Uterus (tissue), 3 donors: ENCODE measurements at regions not wholly inside any gene's neighbourhood (a gene's known extent, or its start where the extent isn't known, plus 50 kb on each side); places are given as distances from the start of the nearest gene placed in this dataset.

ENCODE experiments used
- DNase-seq, 2 donors: peaks; one replicate each; pipeline ENCODE4 v3.0.0-alpha.2; 2019 to 2020
- H3K27ac ChIP-seq, 2 donors: fragments of 200-600 bp; sonication (generic); 1 replicate in 1 of 2; 2 replicates in 1 of 2; pipeline ENCODE4 v1.5.1; 2016 to 2018
- H3K27me3 ChIP-seq, 2 donors: fragments of 200-600 bp; sonication (generic); one replicate each; pipeline ENCODE4 v1.5.1; 2018 to 2019; ENCODE audit warnings: control low read depth in 1 of 2
- H3K36me3 ChIP-seq, 2 donors: fragments of 200-600 bp; sonication (generic); one replicate each; pipeline ENCODE4 v1.5.1; 2019; ENCODE audit warnings: control low read depth in 1 of 2
- H3K4me1 ChIP-seq, 2 donors: fragments of 200-600 bp; sonication (generic); one replicate each; pipeline ENCODE4 v1.5.1; 2018 to 2019; ENCODE audit warnings: control low read depth in 1 of 2
- H3K4me3 ChIP-seq, 2 donors: fragments of 200-600 bp; sonication (generic); 1 replicate in 1 of 2; 2 replicates in 1 of 2; pipeline ENCODE4 v1.5.1; 2018 to 2019; ENCODE audit warnings: mild to moderate bottlenecking in 1 of 2
- H3K9me3 ChIP-seq, 2 donors: fragments of 200-600 bp; sonication (generic); one replicate each; pipeline ENCODE4 v1.5.1; 2019; ENCODE audit warnings: control low read depth in 1 of 2
- CTCF ChIP-seq, 4 experiments: fragments of 200-600 bp in 2 of 4; fragments of 450-650 bp in 2 of 4; sonication (generic) in 2 of 4; IDR thresholded peaks; one replicate each; pipeline ENCODE4 v1.5.1; 2016 to 2019; ENCODE audit warnings: antibody characterized with exemption in 4 of 4, mild to moderate bottlenecking in 2 of 4, moderate library complexity in 1 of 4
- POLR2A ChIP-seq, 2 donors: fragments of 450-650 bp; IDR thresholded peaks; one replicate each; pipeline ENCODE4 v1.6.1; 2016; ENCODE audit warnings: antibody characterized with exemption in 2 of 2, mild to moderate bottlenecking in 1 of 2, moderate library complexity in 1 of 2
- intact Hi-C: fragments of 100-400 bp; cut with DNase I; formaldehyde crosslinking; loops from one replicate; pipeline ENCODE4 v1.15.1; 2023; ENCODE audit warnings: low total_unique reads
- donor health status: DM: yes; HTN: yes; CAD: no.

- DNase-seq, result no peak
- H3K9me3 ChIP-seq, result no peaks in the 10 kb centered on the region
- H3K27me3 ChIP-seq, result no peaks in the 10 kb centered on the region
- H3K36me3 ChIP-seq, result no peaks in the 10 kb centered on the region
- intact Hi-C loops, result no loop called here
- H3K27ac ChIP-seq, result no peak overlapping the region
- peaks cover 0 to 3% of the 10 kb centered on the region in 2 donors for H3K4me1 ChIP-seq
- no peak overlapping the region for H3K4me3 ChIP-seq
- TF ChIP-seq POLR2A (IDR thresholded peaks at IDR 0.05) (no peak), CTCF (IDR thresholded peaks at IDR 0.05) (no peak)
Observed at GRCh38 chr5:171627936-171628632, 157.5 kb upstream of the SMIM23 start.

GRCh38 chr5:171628633-171628974 lies 157.0 kb upstream of the SMIM23 start:
- H3K27ac ChIP-seq, result no peak overlapping the region

GRCh38 chr5:171629221-171629620 lies 156.4 kb upstream of the SMIM23 start:
- Histone ChIP-seq H3K4me1 (peaks cover 0 to 3% of the 10 kb centered on the region in 2 donors), H3K27ac (no peak overlapping the region), H3K4me3 (no peak overlapping the region), H3K27me3 (no peaks in the 10 kb centered on the region), H3K9me3 (no peaks in the 10 kb centered on the region), H3K36me3 (no peaks in the 10 kb centered on the region)
- TF ChIP-seq CTCF (IDR thresholded peaks at IDR 0.05) (no peak), POLR2A (IDR thresholded peaks at IDR 0.05) (no peak)
- no peak for DNase-seq
- intact Hi-C loops, result no loop called here

More at GRCh38 chr5:171628633-171628974, 157.0 kb upstream of the SMIM23 start:
- Histone ChIP-seq H3K4me3 (no peak overlapping the region), H3K36me3 (no peaks in the 10 kb centered on the region), H3K4me1 (peaks cover 0 to 3% of the 10 kb centered on the region in 2 donors), H3K9me3 (no peaks in the 10 kb centered on the region), H3K27me3 (no peaks in the 10 kb centered on the region)
- no peak for DNase-seq
- intact Hi-C loops, result no loop called here
- TF ChIP-seq POLR2A (IDR thresholded peaks at IDR 0.05) (no peak), CTCF (IDR thresholded peaks at IDR 0.05) (no peak)

GRCh38 chr5:171629628-171630349 lies 155.8 kb upstream of the SMIM23 start:
- Histone ChIP-seq H3K9me3 (no peaks in the 10 kb centered on the region), H3K27ac (no peak overlapping the region), H3K4me3 (no peak overlapping the region), H3K27me3 (no peaks in the 10 kb centered on the region), H3K4me1 (peaks cover 0 to 3% of the 10 kb centered on the region in 2 donors), H3K36me3 (no peaks in the 10 kb centered on the region)
- TF ChIP-seq POLR2A (IDR thresholded peaks at IDR 0.05) (no peak), CTCF (IDR thresholded peaks at IDR 0.05) (peak; percentile 41 to 51 (median 46))
- intact Hi-C loops, result no loop called here
- DNase-seq, result peak in 1 of 2 donors; percentile 50

- H3K27me3 ChIP-seq, result no peaks in the 10 kb centered on the region
- intact Hi-C loops, result no loop called here
- H3K4me1 ChIP-seq, result peaks cover 0 to 3% of the 10 kb centered on the region in 2 donors
- TF ChIP-seq POLR2A (IDR thresholded peaks at IDR 0.05) (no peak), CTCF (IDR thresholded peaks at IDR 0.05) (no peak)
- no peaks in the 10 kb centered on the region for H3K9me3 ChIP-seq
- no peak overlapping the region for H3K4me3 ChIP-seq
- no peak for DNase-seq
- no peak overlapping the region for H3K27ac ChIP-seq
- H3K36me3 ChIP-seq, result no peaks in the 10 kb centered on the region
Observed at GRCh38 chr5:171630350-171631065, 155.1 kb upstream of the SMIM23 start.
